Lung microvascular endothelial cell (primary cell): ENCODE measurements at regions not wholly inside any gene's neighbourhood (a gene's known extent, or its start where the extent isn't known, plus 50 kb on each side); places are given as distances from the start of the nearest gene placed in this dataset.

Experiments
- DNase-seq, 2 donors: peaks; one replicate each; pipeline versions ENCODE4 v3.0.0 to v3.0.0-alpha.2; 2010; ENCODE audit warnings: low read depth in 2 of 2

DNA sequence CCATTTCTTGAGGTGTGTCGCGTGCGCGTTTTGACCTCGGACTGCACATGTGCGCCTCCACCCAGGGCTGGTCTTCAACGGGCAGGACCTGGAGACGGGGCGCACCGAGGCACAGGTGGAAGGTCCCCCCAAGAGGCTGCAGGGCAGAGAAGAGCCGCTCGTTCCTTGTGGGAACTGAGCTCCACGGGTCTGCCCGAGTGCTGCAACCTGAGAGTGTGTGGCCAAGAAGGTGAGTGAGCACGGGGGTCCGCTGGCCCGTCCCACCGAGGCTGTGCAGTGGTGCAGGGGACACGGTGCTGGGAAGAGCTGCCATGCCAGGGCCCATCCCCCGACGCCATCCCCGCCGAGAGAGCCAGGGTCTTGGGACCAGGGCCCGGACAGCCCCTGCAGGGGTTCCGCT, 268.3 kb downstream of the GALR1 start:
- no peak for DNase-seq

GRCh38 chr18:77520767-77521166, 271.1 kb downstream of the GALR1 start:
- DNase-seq = no peak

DNA sequence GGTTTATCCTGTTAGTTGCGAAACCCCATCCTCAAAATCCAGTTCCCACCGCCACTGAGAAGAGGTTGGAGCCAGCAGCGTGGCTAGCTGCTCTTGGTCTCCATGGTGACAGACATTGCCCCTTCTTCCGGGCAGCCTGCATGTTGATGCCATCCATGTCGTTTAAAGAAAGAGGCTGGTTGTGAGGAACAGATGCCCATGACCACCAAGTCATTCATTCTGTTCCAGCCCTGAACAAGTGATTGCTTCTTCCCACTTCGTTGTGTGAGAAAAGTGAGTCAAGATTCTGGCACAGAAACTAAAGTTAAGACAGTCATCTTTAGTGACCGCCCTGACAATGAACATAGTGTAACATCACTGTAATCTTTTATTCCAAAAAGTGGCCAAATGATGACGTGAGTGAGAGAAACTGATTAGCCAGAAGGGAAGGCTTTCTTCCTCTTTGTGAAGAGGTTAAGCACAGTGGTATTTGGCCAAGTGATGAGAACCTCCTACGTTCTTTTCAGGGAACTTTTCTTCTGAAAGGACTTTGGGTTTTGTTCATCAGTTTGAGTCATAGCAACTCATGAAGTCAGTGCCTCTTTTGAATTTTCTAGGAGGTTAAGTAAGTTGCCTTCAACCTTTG, 272.5 kb downstream of the GALR1 start:
- DNase-seq = no peak

DNA sequence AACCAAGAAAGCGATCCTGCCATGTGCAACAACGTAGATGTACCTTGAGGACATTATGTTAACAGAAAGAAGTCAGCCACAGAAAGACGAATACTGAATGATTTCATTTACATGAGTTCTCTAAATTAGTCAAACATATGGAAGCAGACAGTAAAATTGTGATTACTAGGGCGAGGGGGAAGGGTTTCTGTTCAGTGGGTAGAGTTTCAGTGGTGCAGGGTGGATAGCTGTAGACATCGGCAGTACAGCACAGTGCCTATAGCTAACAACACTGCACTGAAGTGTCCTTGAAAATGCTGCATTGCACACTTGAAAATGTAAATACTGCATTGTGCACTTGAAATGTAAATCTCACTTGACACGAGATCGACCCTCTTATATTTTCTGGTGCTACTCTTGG, 275.3 kb downstream of the GALR1 start:
- no peak for DNase-seq

DNA sequence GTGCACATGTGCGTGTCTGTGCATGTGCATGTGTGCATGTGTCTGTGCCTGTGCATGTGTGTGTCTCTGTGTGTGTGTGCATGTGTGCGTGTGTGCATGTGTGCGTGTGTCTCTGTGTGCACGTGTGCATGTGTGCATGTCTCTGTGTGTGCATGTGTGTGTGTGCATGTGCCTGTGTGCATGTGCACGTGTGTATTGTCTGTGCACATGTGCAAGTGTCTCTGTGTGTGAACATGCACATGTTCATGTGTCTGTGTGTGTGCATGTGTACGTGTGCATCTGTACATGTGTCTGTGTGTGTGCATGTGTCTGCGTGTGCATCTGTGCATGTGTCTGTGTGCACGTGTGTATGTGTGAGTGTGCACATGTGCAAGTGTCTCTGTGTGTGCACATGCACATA, 277.3 kb downstream of the GALR1 start:
- no peak for DNase-seq

DNA sequence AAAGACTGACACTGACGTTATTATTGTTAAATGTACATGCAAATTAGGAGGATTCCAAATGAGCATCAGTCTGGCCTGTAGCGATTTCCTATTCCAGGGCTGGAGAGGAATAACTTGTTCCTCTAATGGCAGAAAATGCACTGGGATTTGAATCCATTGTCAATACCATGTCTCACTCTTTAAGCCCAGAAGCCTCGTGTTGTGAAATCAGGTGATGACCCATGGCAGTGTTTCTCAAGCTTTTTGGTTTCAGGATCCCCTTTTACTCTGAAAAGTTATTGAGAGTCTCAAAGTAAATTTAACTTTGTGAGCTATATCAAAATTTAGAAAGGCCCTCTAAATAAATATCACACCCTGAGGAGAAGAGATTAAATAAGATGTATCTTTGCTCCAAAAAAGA, 279.2 kb downstream of the GALR1 start:
- DNase-seq = no peak

DNA sequence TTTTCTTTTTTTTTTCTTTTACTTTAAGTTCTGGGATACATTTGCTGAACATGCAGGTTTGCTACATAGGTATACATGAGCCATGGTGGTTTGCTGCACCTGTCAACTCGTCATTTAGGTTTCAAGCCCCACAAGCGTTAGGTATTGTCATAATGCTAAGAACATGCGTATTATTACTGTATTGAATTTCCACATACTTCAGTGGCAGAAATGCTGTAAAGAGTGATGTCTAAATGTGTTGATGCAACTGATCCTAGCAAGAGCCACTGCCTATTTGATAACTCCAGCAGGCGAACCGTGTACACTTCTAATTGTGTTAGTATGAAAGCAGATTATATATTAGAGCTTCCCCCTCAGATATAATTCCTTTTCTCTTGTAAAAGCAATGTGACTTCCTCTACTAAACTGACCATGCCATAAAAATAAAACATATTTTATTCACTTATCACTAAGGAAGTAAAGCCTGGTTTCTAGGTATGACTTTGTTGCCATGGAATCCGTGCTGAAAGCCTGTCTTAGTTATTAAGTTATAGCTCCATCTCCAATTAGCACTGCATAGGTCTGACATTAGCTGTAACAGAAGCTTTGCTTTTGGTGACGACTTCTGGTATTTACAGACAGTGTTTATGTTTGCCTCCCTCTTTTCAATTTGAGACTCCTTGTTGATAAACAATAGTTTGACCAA, 280.0 kb downstream of the GALR1 start:
- DNase-seq = no peak

- DNase-seq = no peak
These were observed 281.1 kb downstream of the GALR1 start for GRCh38 chr18:77530732-77531131.

- no peak for DNase-seq
These were observed 290.2 kb downstream of the GALR1 start for GRCh38 chr18:77539860-77540259.

- no peak for DNase-seq
These were observed 295.1 kb downstream of the GALR1 start for GRCh38 chr18:77544792-77545191.

- no peak for DNase-seq
These were observed 298.1 kb downstream of the GALR1 start for GRCh38 chr18:77547757-77548156.

- DNase-seq = no peak
These were observed 299.3 kb downstream of the GALR1 start for GRCh38 chr18:77548790-77549420.

GRCh38 chr18:77550625-77551024, 301.0 kb downstream of the GALR1 start:
- no peak for DNase-seq

GRCh38 chr18:77551055-77551454, 301.4 kb downstream of the GALR1 start:
- no peak for DNase-seq

DNA sequence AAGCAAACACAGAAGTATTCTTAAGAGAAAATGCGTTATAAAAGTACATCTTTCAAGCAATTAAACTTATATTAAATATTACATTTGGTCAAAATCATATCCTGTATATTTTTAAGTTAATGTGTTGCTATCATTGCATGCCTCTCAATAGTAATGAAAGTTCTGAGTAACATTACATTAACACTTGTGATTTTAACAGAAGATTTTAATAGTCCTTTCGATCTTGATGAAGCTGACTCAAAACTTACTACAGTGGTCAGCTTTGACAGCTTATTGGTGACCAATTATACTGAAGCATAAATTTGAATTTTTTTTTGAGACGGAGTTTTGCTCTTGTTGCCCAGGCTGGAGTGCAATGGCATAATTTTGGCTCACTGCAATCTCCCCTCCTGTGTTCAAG, 303.3 kb downstream of the GALR1 start:
- no peak for DNase-seq

DNA sequence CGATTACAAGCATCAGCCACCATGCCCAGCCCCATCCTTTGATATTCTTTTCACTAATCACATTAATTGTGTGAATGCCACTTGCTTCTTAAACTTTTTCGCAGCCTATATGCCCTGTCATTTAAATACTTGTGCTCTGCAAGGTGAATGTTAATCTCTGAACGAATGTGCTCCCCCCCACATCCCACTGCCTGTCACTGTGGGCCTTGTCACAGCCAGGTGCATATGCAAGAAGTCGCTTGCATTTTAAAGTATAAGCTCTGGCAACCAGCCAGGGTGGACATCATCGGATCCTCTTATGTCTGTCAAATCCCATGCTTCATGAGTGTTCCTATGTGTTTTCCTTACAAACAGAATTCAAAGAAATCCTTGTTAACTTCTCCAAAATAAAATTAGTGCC, 304.4 kb downstream of the GALR1 start:
- DNase-seq = no peak

DNA sequence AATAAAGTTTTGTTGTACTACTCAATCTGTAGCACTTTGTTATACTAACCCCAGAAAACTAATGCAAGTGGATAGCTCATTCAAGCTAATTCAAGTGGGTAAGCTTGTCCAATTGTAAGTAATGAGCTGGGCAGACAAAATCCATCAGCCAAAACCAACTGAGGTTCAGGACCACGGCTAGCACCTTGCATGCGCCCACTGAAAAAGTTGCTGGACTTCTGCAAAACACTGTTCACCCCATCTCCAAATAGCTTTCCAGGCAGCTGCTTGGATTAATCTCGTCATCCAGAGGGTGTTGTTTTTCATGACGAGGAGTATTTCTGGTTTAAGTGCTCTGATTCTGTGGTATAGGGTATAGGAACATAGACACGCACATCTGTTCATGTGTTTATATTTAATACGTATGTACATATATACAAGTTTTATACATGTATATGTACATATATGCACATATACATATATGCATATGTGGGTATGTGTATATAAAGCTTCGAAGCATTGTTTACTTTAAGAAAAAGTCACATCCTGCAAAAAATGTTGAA, 307.5 kb downstream of the GALR1 start:
- DNase-seq = no peak

DNA sequence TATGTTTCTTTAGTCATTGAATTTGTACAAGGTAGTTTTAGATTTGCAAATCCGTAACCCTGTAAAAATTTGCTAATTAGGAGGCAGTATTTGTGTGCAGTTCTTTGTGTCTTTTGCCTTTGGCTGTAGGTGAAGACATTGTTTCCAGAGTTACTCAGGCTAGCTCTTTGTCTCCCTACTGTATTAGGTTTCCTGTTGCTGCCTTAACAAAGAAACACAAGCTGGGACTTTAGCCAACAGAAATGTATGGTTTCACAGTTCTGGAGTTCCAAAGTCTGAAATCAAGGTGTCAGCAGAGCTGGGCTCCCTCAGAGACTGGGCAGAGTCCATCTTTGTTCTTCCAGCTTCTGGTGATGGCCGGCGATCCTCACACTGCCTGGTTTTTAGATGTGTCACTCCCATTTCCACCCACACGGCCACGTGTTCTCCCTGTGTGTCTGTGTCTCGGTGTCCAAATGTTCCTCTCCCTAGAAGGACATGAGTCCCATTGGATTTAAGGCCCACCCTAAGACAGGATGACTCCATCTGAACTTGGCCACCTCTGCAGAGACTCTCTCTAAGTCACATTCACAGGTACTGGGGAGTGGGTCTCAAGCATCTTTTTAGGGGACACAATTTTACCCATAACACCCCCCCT, 309.7 kb downstream of the GALR1 start:
- DNase-seq = no peak

DNA sequence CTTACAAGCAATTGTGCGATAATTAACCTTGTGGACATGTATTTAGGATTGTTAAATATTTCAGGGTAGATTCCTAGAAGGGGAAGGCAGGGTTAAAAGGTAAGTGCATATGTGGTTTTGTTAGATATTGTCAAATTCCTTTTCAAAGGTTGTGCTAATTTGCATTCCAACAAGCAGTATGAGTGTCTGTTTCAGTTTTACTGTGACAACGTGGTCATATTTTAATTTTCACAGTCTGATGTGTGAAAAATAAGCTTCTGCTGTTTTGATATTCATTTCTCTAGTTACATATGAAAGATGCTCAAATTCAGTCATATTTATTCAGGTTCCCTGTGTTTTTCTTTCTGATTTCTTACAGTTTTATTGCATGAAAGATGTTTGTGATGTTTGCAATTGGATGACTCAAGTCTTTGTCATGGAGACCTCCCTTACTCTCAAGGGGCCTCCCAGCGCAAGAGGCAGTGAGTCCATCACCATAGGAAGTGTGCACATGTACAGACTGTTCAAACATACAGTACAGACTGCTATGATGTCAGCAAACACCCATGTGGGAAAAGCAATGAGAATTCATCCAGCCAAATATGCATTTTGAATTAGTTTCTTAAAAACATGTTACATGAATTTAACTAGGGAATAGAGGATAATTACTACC, 310.8 kb downstream of the GALR1 start:
- DNase-seq = no peak

DNA sequence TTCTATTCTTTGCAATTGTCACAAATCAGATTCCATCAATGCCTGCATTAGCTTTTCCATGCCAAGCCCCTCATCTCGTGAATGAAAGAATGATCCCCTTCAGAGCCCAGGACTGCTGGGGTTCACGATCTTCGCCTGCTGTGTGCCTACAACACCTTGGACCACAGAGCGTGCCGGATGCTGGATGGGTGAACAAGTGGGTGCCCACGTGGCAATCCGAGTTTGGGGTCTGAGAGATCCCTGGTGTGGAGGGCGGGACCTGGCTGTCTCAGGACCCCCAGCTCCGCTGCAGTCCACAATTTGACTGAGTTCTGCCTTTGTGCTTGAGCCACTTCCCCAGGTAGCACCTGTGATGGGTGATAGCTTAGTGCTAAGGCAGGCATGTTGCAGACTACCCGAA, 317.0 kb downstream of the GALR1 start:
- no peak for DNase-seq

DNA sequence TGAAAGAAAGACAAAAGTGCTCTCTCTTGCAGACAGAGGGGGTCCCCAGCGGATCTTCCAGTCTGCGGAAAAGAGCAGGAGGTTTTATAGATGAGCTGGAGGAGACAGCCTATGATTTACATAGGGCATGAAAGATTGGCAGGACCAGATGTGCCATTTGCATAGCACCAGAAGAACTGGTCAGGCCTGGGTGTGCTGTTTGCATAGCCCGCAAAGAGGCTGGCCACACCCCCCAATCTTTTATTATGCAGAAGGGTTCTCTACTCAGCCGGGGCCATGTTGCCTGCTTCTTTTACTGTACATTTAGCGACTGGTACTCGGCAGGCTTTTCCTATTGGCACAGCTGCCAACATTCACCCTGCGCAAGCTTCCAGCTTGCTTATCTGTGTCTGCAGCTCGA, 317.6 kb downstream of the GALR1 start:
- DNase-seq = no peak

DNA sequence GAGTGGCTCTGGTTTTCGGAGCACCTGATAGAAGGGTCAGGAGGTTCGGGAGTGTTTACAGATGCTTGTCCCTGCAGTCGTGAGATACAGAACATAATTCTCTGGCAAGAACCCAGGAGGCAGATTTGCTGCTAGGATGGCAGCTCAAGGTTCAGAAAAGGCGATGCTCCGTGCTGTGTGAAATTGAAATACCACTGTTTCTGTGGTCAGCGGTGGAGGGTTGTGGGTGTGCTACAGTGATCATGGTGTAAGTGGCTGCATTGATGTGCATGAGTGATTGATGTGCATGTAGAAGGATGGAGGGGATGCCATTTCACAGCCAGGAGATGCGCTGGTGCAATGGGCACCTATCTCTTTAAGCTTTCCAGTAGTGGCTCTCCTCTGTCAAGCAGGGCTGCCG, 322.1 kb downstream of the GALR1 start:
- no peak for DNase-seq
